ENCODE measurements at regions not wholly inside any gene's neighbourhood (a gene's known extent, or its start where the extent isn't known, plus 50 kb on each side); places are given as distances from the start of the nearest gene placed in this dataset.

- TF ChIP-seq CTCF (IDR thresholded peaks at IDR 0.05) (no peak), EP300 (IDR thresholded peaks at IDR 0.05) (no peak), POLR2A (IDR thresholded peaks at IDR 0.05) (no peak)
Measured at GRCh38 chr9:91039125-91039834, 237.7 kb downstream of the SYK start.
